HG03575 (cell line): ENCODE measurements at regions not wholly inside any gene's neighbourhood (a gene's known extent, or its start where the extent isn't known, plus 50 kb on each side); places are given as distances from the start of the nearest gene placed in this dataset.
"Not testable (repeated sequence)": the region's sequence is repeated elsewhere in the genome, so short reads cannot be mapped to it uniquely, and the experiment has no call there.

ENCODE experiments used
- ATAC-seq: cut with Tn5 transposase; IDR thresholded peaks from one replicate; pipeline ENCODE4 v1.9.1; 2021; ENCODE audit not compliant: unreplicated experiment, insufficient number of reproducible peaks, low FRiP score; ENCODE audit errors: extremely low read depth

GRCh38 chr1:213446496-213446895 is 395.5 kb downstream of the RPS6KC1 start:
- ATAC-seq: no peak

GRCh38 chr1:213448360-213448759 is 397.3 kb downstream of the RPS6KC1 start:
- ATAC-seq: no peak

- no peak for ATAC-seq
These were observed 397.7 kb downstream of the RPS6KC1 start for GRCh38 chr1:213448776-213449175.

- no peak for ATAC-seq
These were observed 401.5 kb downstream of the RPS6KC1 start for GRCh38 chr1:213452501-213452900.

GRCh38 chr1:213457186-213457585 is 406.1 kb downstream of the RPS6KC1 start:
- ATAC-seq: no peak

GRCh38 chr1:213457733-213458132 is 406.7 kb downstream of the RPS6KC1 start:
- no peak for ATAC-seq

- not testable (repeated sequence) for ATAC-seq
These were observed 411.3 kb downstream of the RPS6KC1 start for GRCh38 chr1:213462374-213462773.

- ATAC-seq: no peak
These were observed 413.9 kb downstream of the RPS6KC1 start for GRCh38 chr1:213464786-213465460.

- no peak for ATAC-seq
These were observed 415.5 kb downstream of the RPS6KC1 start for GRCh38 chr1:213466541-213466940.

GRCh38 chr1:213474054-213474453 is 423.0 kb downstream of the RPS6KC1 start:
- no peak for ATAC-seq

- no peak for ATAC-seq
These were observed 430.4 kb downstream of the RPS6KC1 start for GRCh38 chr1:213481395-213481794.

- ATAC-seq: no peak
These were observed 433.3 kb downstream of the RPS6KC1 start for GRCh38 chr1:213484333-213484732.

GRCh38 chr1:213484758-213485157 is 433.7 kb downstream of the RPS6KC1 start:
- ATAC-seq: no peak

- ATAC-seq: no peak
These were observed 435.4 kb downstream of the RPS6KC1 start for GRCh38 chr1:213486488-213486887.

- ATAC-seq: no peak
These were observed 440.4 kb downstream of the RPS6KC1 start for GRCh38 chr1:213491468-213491867.

GRCh38 chr1:213492161-213493041 is 441.4 kb downstream of the RPS6KC1 start:
- no peak for ATAC-seq

GRCh38 chr1:213499444-213499843 is 448.4 kb downstream of the RPS6KC1 start:
- no peak for ATAC-seq

GRCh38 chr1:213507472-213508223 is 456.6 kb downstream of the RPS6KC1 start:
- no peak for ATAC-seq

GRCh38 chr1:213511173-213511572 is 460.1 kb downstream of the RPS6KC1 start:
- ATAC-seq: no peak

- no peak for ATAC-seq
These were observed 461.3 kb downstream of the RPS6KC1 start for GRCh38 chr1:213512316-213512715.
